NCI-H2196 (cell line): ENCODE measurements at regions not wholly inside any gene's neighbourhood (a gene's known extent, or its start where the extent isn't known, plus 50 kb on each side); places are given as distances from the start of the nearest gene placed in this dataset.
"Not testable (repeated sequence)": the region's sequence is repeated elsewhere in the genome, so short reads cannot be mapped to it uniquely, and the experiment has no call there.

Experiments used
- DNase-seq: peaks from one replicate; lab custom pipeline; 2025; ENCODE audit not compliant: unreplicated experiment; lab: John Stamatoyannopoulos, UW

- DNase-seq: peak; percentile 96
Measured at GRCh38 chr6:27132532-27133280, 114.8 kb upstream of the PRSS16 start.

- DNase-seq: peak; percentile 41
Measured at GRCh38 chr6:27133281-27134227, 113.9 kb upstream of the PRSS16 start.

GRCh38 chr6:27135087-27135657 is 112.3 kb upstream of the PRSS16 start:
- DNase-seq: no peak

- DNase-seq: no peak
Measured at GRCh38 chr6:27136077-27136644, 111.3 kb upstream of the PRSS16 start.

- DNase-seq: no peak
Measured at GRCh38 chr6:27136978-27137814, 110.3 kb upstream of the PRSS16 start.

- no peak for DNase-seq
Measured at GRCh38 chr6:27138406-27138805, 109.1 kb upstream of the PRSS16 start.

GRCh38 chr6:27138837-27139755 is 108.4 kb upstream of the PRSS16 start:
- DNase-seq: no peak

- DNase-seq: no peak
Measured at GRCh38 chr6:27139756-27140579, 107.5 kb upstream of the PRSS16 start.

GRCh38 chr6:27140999-27141528 is 106.4 kb upstream of the PRSS16 start:
- DNase-seq: no peak

GRCh38 chr6:27141529-27142015 is 105.9 kb upstream of the PRSS16 start:
- no peak for DNase-seq

GRCh38 chr6:27143020-27143388 is 104.5 kb upstream of the PRSS16 start:
- DNase-seq: not testable (repeated sequence)

GRCh38 chr6:27143474-27144026 is 104.0 kb upstream of the PRSS16 start:
- no peak for DNase-seq

- DNase-seq: no peak
Measured at GRCh38 chr6:27144740-27145079, 102.8 kb upstream of the PRSS16 start.

- peak; percentile 84 for DNase-seq
Measured at GRCh38 chr6:27145731-27146455, 101.6 kb upstream of the PRSS16 start.

GRCh38 chr6:27146456-27146705 is 101.1 kb upstream of the PRSS16 start:
- DNase-seq: not testable (repeated sequence)

- DNase-seq: peak; percentile 96
Measured at GRCh38 chr6:27146706-27147505, 100.6 kb upstream of the PRSS16 start.

- no peak for DNase-seq
Measured at GRCh38 chr6:27148404-27148795, 99.1 kb upstream of the PRSS16 start.
